Activated CD4-positive, alpha-beta memory T cell treated with anti-CD3 and anti-CD28 coated beads, Interleukin-2, amount 10 ng/mL, durations not matched to agents 7 days and 5 days (primary cell): ENCODE measurements at regions not wholly inside any gene's neighbourhood (a gene's known extent, or its start where the extent isn't known, plus 50 kb on each side); places are given as distances from the start of the nearest gene placed in this dataset.
"Not testable (repeated sequence)": the region's sequence is repeated elsewhere in the genome, so short reads cannot be mapped to it uniquely, and the experiment has no call there.

ENCODE experiments used
- CTCF ChIA-PET: fragments of 350-600 bp; sonication (Branson Sonifier 250); formaldehyde crosslinking; loops from one replicate; lab custom pipeline; 2021; ENCODE audit warnings: antibody characterized with exemption, inconsistent platforms; lab: Charles Lee
- POLR2A ChIA-PET: fragments of 350-600 bp; sonication (Branson Sonifier 250); formaldehyde crosslinking; loops from one replicate; lab custom pipeline; 2021; ENCODE audit warnings: antibody characterized with exemption; lab: Charles Lee
- DNase-seq: peaks from one replicate; pipeline ENCODE4 v3.0.0-alpha.2; 2020
- H3K27ac Mint-ChIP-seq: one replicate; pipeline ENCODE4 v1.8.0; 2021; ENCODE audit warnings: mild to moderate bottlenecking, mixed read lengths
- H3K27me3 Mint-ChIP-seq: one replicate; pipeline ENCODE4 v1.8.0; 2021; ENCODE audit warnings: mixed read lengths
- H3K36me3 Mint-ChIP-seq: one replicate; pipeline ENCODE4 v1.8.0; 2021; ENCODE audit warnings: low read depth, mixed read lengths
- H3K4me1 Mint-ChIP-seq: one replicate; pipeline ENCODE4 v1.8.0; 2021; ENCODE audit warnings: mixed read lengths
- H3K4me3 Mint-ChIP-seq: one replicate; pipeline ENCODE4 v1.8.0; 2021; ENCODE audit warnings: mild to moderate bottlenecking, mixed read lengths
- H3K9me3 Mint-ChIP-seq: one replicate; pipeline ENCODE4 v1.8.0; 2021; ENCODE audit warnings: mixed read lengths

GRCh38 chr17:77618731-77619130, 339.8 kb upstream of the TNRC6C start:
- Mint-ChIP-seq H3K36me3 (no peaks in the 10 kb centered on the region), H3K9me3 (peaks cover 8% of the 10 kb centered on the region), H3K4me1 (peaks cover 6% of the 10 kb centered on the region), H3K27ac (no peak overlapping the region), H3K4me3 (no peak overlapping the region), H3K27me3 (peaks cover 9% of the 10 kb centered on the region)
- ChIA-PET CTCF (interaction anchor here (1.3 kb wide), 1 partner anchor 14 kb away, joined by 3 read pairs; no protein-coding TSS in a partner anchor), POLR2A (no interaction called here)
- DNase-seq = no peak

- no peak for DNase-seq
- Mint-ChIP-seq H3K36me3 (no peaks in the 10 kb centered on the region), H3K4me3 (no peak overlapping the region), H3K4me1 (peaks cover 6% of the 10 kb centered on the region), H3K9me3 (peaks cover 8% of the 10 kb centered on the region), H3K27me3 (peaks cover 8% of the 10 kb centered on the region), H3K27ac (no peak overlapping the region)
- CTCF ChIA-PET = no interaction called here
- POLR2A ChIA-PET = no interaction called here
Observed at GRCh38 chr17:77619326-77619725, 339.2 kb upstream of the TNRC6C start.

GRCh38 chr17:77619851-77620250, 338.7 kb upstream of the TNRC6C start:
- H3K36me3 Mint-ChIP-seq = no peaks in the 10 kb centered on the region
- no peak for DNase-seq
- ChIA-PET POLR2A (no interaction called here), CTCF (no interaction called here)
- peaks cover 6% of the 10 kb centered on the region for H3K4me1 Mint-ChIP-seq
- H3K9me3 Mint-ChIP-seq = peaks cover 8% of the 10 kb centered on the region
- no peak overlapping the region for H3K4me3 Mint-ChIP-seq
- no peak overlapping the region for H3K27ac Mint-ChIP-seq
- peaks cover 8% of the 10 kb centered on the region for H3K27me3 Mint-ChIP-seq

GRCh38 chr17:77620282-77620681, 338.2 kb upstream of the TNRC6C start:
- no peak overlapping the region for H3K4me3 Mint-ChIP-seq
- no peaks in the 10 kb centered on the region for H3K36me3 Mint-ChIP-seq
- no peak overlapping the region for H3K27ac Mint-ChIP-seq
- H3K9me3 Mint-ChIP-seq = peaks cover 8% of the 10 kb centered on the region
- ChIA-PET POLR2A (interaction anchor here (0.6 kb wide), 1 partner anchor 534 kb away, joined by 4 read pairs; no protein-coding TSS in a partner anchor), CTCF (no interaction called here)
- H3K4me1 Mint-ChIP-seq = peaks cover 6% of the 10 kb centered on the region
- no peak for DNase-seq
- peaks cover 9% of the 10 kb centered on the region for H3K27me3 Mint-ChIP-seq

GRCh38 chr17:77622084-77622483, 336.4 kb upstream of the TNRC6C start:
- H3K4me1 Mint-ChIP-seq, H3K4me3 Mint-ChIP-seq, DNase-seq, H3K36me3 Mint-ChIP-seq, H3K27ac Mint-ChIP-seq, POLR2A ChIA-PET: not testable (repeated sequence)
- CTCF ChIA-PET = interaction anchor here (0.7 kb wide), 1 partner anchor 186 kb away, joined by 3 read pairs; no protein-coding TSS in a partner anchor
- Mint-ChIP-seq H3K9me3 (peaks cover 13% of the 10 kb centered on the region), H3K27me3 (peaks cover 25% of the 10 kb centered on the region)

- Mint-ChIP-seq H3K4me3 (no peak overlapping the region), H3K27ac (no peak overlapping the region)
- CTCF ChIA-PET = no interaction called here
Observed at GRCh38 chr17:77622647-77623046, 335.9 kb upstream of the TNRC6C start.

GRCh38 chr17:77623321-77623720, 335.2 kb upstream of the TNRC6C start:
- DNase-seq, H3K4me1 Mint-ChIP-seq, H3K36me3 Mint-ChIP-seq, H3K4me3 Mint-ChIP-seq, CTCF ChIA-PET, H3K27ac Mint-ChIP-seq, POLR2A ChIA-PET: not testable (repeated sequence)
- H3K9me3 Mint-ChIP-seq = peaks cover 21% of the 10 kb centered on the region
- peaks cover 36% of the 10 kb centered on the region for H3K27me3 Mint-ChIP-seq

More at GRCh38 chr17:77622647-77623046, 335.9 kb upstream of the TNRC6C start:
- peaks cover 4% of the 10 kb centered on the region for H3K36me3 Mint-ChIP-seq
- DNase-seq = no peak
- peaks cover 6% of the 10 kb centered on the region for H3K4me1 Mint-ChIP-seq
- H3K27me3 Mint-ChIP-seq = peaks cover 30% of the 10 kb centered on the region
- POLR2A ChIA-PET = no interaction called here
- H3K9me3 Mint-ChIP-seq = peaks cover 17% of the 10 kb centered on the region

- H3K36me3 Mint-ChIP-seq = peaks cover 4% of the 10 kb centered on the region
- peaks cover 13% of the 10 kb centered on the region for H3K9me3 Mint-ChIP-seq
- no peaks in the 10 kb centered on the region for H3K4me1 Mint-ChIP-seq
- no peak overlapping the region for H3K4me3 Mint-ChIP-seq
- no peak overlapping the region for H3K27ac Mint-ChIP-seq
- ChIA-PET CTCF (no interaction called here), POLR2A (no interaction called here)
- peaks cover 34% of the 10 kb centered on the region for H3K27me3 Mint-ChIP-seq
- DNase-seq = no peak
Observed at GRCh38 chr17:77628035-77628434, 330.5 kb upstream of the TNRC6C start.

- Mint-ChIP-seq H3K9me3 (peaks cover 13% of the 10 kb centered on the region), H3K27me3 (peaks cover 34% of the 10 kb centered on the region)
- CTCF ChIA-PET, H3K36me3 Mint-ChIP-seq, POLR2A ChIA-PET, H3K4me3 Mint-ChIP-seq, H3K27ac Mint-ChIP-seq, H3K4me1 Mint-ChIP-seq, DNase-seq: not testable (repeated sequence)
Observed at GRCh38 chr17:77629284-77629683, 329.2 kb upstream of the TNRC6C start.

GRCh38 chr17:77631307-77631706, 327.2 kb upstream of the TNRC6C start:
- H3K27me3 Mint-ChIP-seq = peaks cover 25% of the 10 kb centered on the region
- peaks cover 9% of the 10 kb centered on the region for H3K4me1 Mint-ChIP-seq
- no peak overlapping the region for H3K27ac Mint-ChIP-seq
- CTCF ChIA-PET = no interaction called here
- POLR2A ChIA-PET = no interaction called here
- peaks cover 4% of the 10 kb centered on the region for H3K36me3 Mint-ChIP-seq
- DNase-seq = no peak
- H3K9me3 Mint-ChIP-seq = peaks cover 13% of the 10 kb centered on the region
- H3K4me3 Mint-ChIP-seq = no peak overlapping the region

- ChIA-PET CTCF (no interaction called here), POLR2A (no interaction called here)
- no peak for DNase-seq
- Mint-ChIP-seq H3K27ac (no peak overlapping the region), H3K36me3 (no peaks in the 10 kb centered on the region), H3K4me1 (peaks cover 9% of the 10 kb centered on the region), H3K4me3 (no peak overlapping the region), H3K9me3 (peaks cover 4% of the 10 kb centered on the region), H3K27me3 (peaks cover 12% of the 10 kb centered on the region)
Observed at GRCh38 chr17:77632619-77633018, 325.9 kb upstream of the TNRC6C start.

- Mint-ChIP-seq H3K4me3 (no peak overlapping the region), H3K36me3 (no peaks in the 10 kb centered on the region), H3K27me3 (peaks cover 2% of the 10 kb centered on the region), H3K9me3 (no peaks in the 10 kb centered on the region), H3K27ac (no peak overlapping the region), H3K4me1 (peaks cover 9% of the 10 kb centered on the region)
- ChIA-PET CTCF (no interaction called here), POLR2A (no interaction called here)
- no peak for DNase-seq
Observed at GRCh38 chr17:77634710-77635109, 323.8 kb upstream of the TNRC6C start.

GRCh38 chr17:77635176-77635575, 323.3 kb upstream of the TNRC6C start:
- no peak for DNase-seq
- Mint-ChIP-seq H3K27me3 (peaks cover 3% of the 10 kb centered on the region), H3K9me3 (no peaks in the 10 kb centered on the region), H3K4me1 (peaks cover 9% of the 10 kb centered on the region), H3K36me3 (no peaks in the 10 kb centered on the region), H3K27ac (no peak overlapping the region), H3K4me3 (no peak overlapping the region)
- POLR2A ChIA-PET = interaction anchor here (1.3 kb wide), 1 partner anchor 10 kb away, joined by 3 read pairs; no protein-coding TSS in a partner anchor
- CTCF ChIA-PET = no interaction called here

GRCh38 chr17:77635785-77636184, 322.7 kb upstream of the TNRC6C start:
- H3K36me3 Mint-ChIP-seq, DNase-seq, H3K9me3 Mint-ChIP-seq, H3K27ac Mint-ChIP-seq, H3K4me1 Mint-ChIP-seq, H3K27me3 Mint-ChIP-seq, CTCF ChIA-PET, H3K4me3 Mint-ChIP-seq: not testable (repeated sequence)
- POLR2A ChIA-PET = interaction anchor here (1.3 kb wide), 1 partner anchor 9 kb away, joined by 3 read pairs; no protein-coding TSS in a partner anchor
